ENCODE measurements at regions not wholly inside any gene's neighbourhood (a gene's known extent, or its start where the extent isn't known, plus 50 kb on each side); places are given as distances from the start of the nearest gene placed in this dataset.

DNA sequence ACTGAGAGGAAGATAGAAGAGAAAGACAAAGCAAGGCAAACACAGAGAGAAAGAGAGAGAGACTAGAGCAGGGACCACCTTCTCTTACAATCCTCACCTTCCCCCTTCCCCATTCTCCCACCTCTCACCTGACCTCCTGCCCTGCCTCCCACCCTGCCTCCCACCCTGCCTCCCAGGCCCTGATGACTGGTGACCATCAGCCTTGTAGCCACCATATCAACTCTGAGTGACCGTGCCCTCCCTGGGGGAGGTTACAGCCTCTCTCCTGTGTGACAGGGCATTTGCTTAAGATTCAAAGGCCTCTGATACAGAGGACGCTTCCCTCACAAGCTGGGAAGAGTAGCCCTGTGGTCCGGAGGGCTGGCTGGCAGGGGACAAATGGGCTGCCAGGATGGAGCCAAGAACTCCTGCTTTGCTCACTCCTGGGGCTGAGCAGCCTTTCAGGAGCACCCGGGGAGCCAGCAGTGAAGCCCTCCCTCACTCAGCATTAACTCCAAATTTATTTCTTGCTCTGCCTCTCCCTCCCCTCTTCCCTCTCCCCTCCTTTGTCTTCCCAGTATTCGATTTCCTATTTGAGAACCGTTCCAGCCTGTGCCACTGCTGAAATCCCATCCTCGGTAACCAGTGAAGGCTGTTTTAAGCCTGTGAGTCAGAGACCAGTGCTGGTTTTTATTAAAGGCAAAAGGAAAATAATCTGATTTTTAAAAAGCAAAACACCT lies 125.2 kb upstream of the SYT13 start (continued):
- TF ChIP-seq DR1 (CRISPR knock-in tag; IDR thresholded peaks at IDR 0.05), result no peak
- no peak for TF ChIP-seq ZNF577 (CRISPR knock-in tag; IDR thresholded peaks at IDR 0.05; ENCODE audit: borderline replicate concordance, low read depth)
- no peak for TF ChIP-seq ONECUT2 (CRISPR knock-in tag; IDR thresholded peaks at IDR 0.05)
- no peak for TF ChIP-seq ZNF75D (CRISPR knock-in tag; IDR thresholded peaks at IDR 0.05; ENCODE audit: borderline replicate concordance)
- TF ChIP-seq, protein P1, sequence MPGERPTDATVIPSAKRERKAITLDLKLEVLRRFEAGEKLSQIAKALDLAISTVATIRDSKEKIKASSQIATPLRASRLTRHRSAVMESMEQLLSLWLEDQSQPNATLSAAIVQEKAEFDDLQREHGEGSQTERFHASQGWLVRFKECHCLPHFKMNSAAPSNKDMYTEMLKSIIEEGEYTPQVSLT (CRISPR knock-in tag; IDR thresholded peaks at IDR 0.05; ENCODE audit: borderline replicate concordance, low read depth), result no peak
- TF ChIP-seq ARID2 (CRISPR knock-in tag; IDR thresholded peaks at IDR 0.05; ENCODE audit: borderline replicate concordance), result no peak
- no peak for TF ChIP-seq KLF9 (CRISPR knock-in tag; IDR thresholded peaks at IDR 0.05; ENCODE audit: low read depth)
- no peak for TF ChIP-seq NR2F1 (CRISPR knock-in tag; IDR thresholded peaks at IDR 0.05)
- TF ChIP-seq ZNF720 (CRISPR knock-in tag; IDR thresholded peaks at IDR 0.05), result no peak
- TF ChIP-seq TP53 (CRISPR knock-in tag; conservative IDR thresholded peaks at IDR 0.05), result no peak

DNA sequence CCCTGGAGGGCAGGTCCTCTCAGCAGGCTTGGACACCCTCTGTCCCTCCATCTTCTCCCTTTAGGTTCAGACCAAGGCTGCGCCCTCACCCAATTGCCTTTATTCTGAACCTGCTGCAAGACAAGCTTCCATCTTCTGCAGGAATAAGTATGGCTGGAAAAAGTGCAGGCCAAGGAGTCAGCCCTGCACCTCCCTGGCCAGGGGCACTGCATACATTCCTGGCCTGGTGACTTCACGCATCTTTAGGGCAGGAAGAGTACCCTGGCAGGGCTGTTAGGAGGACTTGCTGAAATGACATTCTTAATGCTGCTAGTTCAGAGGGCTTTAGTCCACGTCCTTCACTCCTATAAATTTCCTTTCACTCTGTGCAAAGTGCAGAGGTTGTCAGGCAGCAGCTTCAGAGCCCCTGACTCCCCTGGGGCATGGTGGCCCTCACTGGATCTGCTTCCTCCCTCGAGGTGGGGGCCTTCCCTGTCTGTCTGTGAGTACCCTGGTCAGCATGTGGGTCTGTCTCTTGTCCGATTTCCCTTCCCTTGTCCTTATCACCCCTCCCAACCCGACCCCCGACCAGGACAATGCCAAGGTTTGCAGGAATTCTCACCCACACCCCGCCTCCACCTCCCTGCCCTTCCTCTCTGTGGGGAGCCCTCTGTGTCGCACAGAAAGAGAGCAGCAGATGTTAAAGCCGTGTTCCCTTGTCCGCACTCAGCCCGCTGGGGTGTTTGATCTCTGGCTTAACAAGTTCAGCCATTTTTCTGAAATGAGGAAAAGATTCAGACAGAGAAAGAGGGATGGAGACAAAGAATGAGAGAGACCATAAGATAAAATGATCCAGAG lies 124.5 kb upstream of the SYT13 start:
- intact Hi-C loops (cut with micrococcal nuclease; ENCODE audit: unreplicated experiment), result no loop called here
- FAIRE-seq, result no peak

More for the DNA sequence above, 124.5 kb upstream of the SYT13 start:
- Histone ChIP-seq H3K27me3 (ENCODE audit: control insufficient read depth in 1 of 2, insufficient read depth in 2 of 2, low read length in 2 of 2) (peaks cover 2 to 24% of the 10 kb centered on the region in 2 experiments; a peak in 4 of 5 replicates), H3K36me3 (replicated peaks in 1 of 2; ENCODE audit: control insufficient read depth in 1 of 2, insufficient read depth in 2 of 2, low read length in 2 of 2) (no peaks in the 10 kb centered on the region), H3K79me2 (ENCODE audit: insufficient read depth, low read length) (no peaks in the 10 kb centered on the region), H2AFZ (ENCODE audit: low read length) (no peak overlapping the region), H3K9ac (ENCODE audit: insufficient read depth, low read depth, low read length) (no peak overlapping the region), H3K4me1 (ENCODE audit: insufficient read depth, low read length) (peaks cover 6% of the 10 kb centered on the region; the same call in 1 of the 2 replicates), H3K9me3 (ENCODE audit: low read length) (no peaks in the 10 kb centered on the region), H3K27ac (ENCODE audit: extremely low read length, insufficient read depth, low read length) (no peak overlapping the region), H3K4me2 (ENCODE audit: low read depth, low read length) (no peak overlapping the region), H4K20me1 (ENCODE audit: insufficient read depth, low read length) (no peaks in the 10 kb centered on the region), H3K4me3 (replicated peaks in 1 of 3; ENCODE audit: insufficient read depth in 1 of 3, low read depth in 2 of 3, low read length in 3 of 3) (no peak overlapping the region)
- POLR2A ChIA-PET, result no interaction called here
- WGBS (ENCODE audit: low lambda C conversion rate), result 26% methylated on average over 11 of the region's 12 CpGs
- in situ Hi-C loops (cut with HindIII; ENCODE audit: extremely low pct_ligation_motif_present, low pct_unique_long_range_greater_than_20kb), result no loop called here
- TF ChIP-seq PHF20 (CRISPR knock-in tag; IDR thresholded peaks at IDR 0.05), result no peak
- TF ChIP-seq FOXA3 (CRISPR knock-in tag; IDR thresholded peaks at IDR 0.05), result no peak
- no peak for TF ChIP-seq MBD4 (IDR thresholded peaks at IDR 0.05; ENCODE audit: borderline replicate concordance, low read length)
- no peak for TF ChIP-seq RORA (CRISPR knock-in tag; IDR thresholded peaks at IDR 0.05)
- no peak for DNase-seq (ENCODE audit: low spot score)
- CTCF ChIA-PET (ENCODE audit: low intra/inter-chr PET ratio, low total read pairs), result no interaction called here
- no TSS peak for BruUV-seq (replicated peaks)
- ATAC-seq, result peak; percentile 46; the same call in 2 of the 3 replicates
